ENCODE measurements at regions not wholly inside any gene's neighbourhood (a gene's known extent, or its start where the extent isn't known, plus 50 kb on each side); places are given as distances from the start of the nearest gene placed in this dataset.
"Not testable (repeated sequence)": the region's sequence is repeated elsewhere in the genome, so short reads cannot be mapped to it uniquely, and the experiment has no call there.

GRCh38 chr17:62231293-62231692 is 149.1 kb upstream of the EFCAB3 start:
- H3K9me3 Mint-ChIP-seq; H3K27ac Mint-ChIP-seq; H3K4me1 Mint-ChIP-seq; DNase-seq; H3K36me3 Mint-ChIP-seq (ENCODE audit: low read depth); H3K4me3 Mint-ChIP-seq; H3K27me3 Mint-ChIP-seq; intact Hi-C loops (cut with micrococcal nuclease): not testable (repeated sequence)

DNA sequence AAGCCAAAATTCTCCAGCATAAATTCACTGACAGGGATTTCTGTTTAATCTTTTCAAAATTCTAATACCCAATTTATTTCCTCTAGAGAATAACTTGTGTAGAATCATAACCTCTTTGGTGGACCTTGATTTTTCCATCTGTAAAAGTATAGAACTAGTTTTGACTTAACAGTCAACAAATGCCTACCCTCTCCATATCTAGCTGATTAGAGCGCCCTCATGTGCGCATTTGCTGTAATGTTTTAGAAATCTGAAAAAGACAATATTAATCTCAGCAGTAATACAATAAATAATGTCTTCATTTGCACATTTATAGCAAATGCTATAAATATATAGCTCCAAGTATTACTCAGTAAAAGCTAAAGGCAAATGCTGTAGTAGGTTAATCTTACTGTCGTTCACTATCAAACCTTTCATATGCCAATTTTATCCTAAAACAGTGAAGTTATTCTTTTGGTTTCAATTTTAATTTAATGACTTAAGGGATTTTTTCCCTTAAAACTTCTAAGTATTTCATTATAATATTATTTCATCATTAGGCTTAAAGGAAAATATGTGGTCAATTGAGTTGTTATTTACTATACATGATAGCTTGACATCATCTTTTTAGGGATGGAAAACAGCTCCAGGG is 153.6 kb upstream of the EFCAB3 start:
- H3K27ac Mint-ChIP-seq; H3K9me3 Mint-ChIP-seq; H3K4me3 Mint-ChIP-seq; intact Hi-C loops (cut with micrococcal nuclease); DNase-seq; H3K36me3 Mint-ChIP-seq (ENCODE audit: low read depth); H3K4me1 Mint-ChIP-seq; H3K27me3 Mint-ChIP-seq: not testable (repeated sequence)

GRCh38 chr17:62223585-62223984 is 156.8 kb upstream of the EFCAB3 start:
- H3K4me1 Mint-ChIP-seq; H3K27ac Mint-ChIP-seq; H3K36me3 Mint-ChIP-seq (ENCODE audit: low read depth); H3K9me3 Mint-ChIP-seq; DNase-seq; H3K4me3 Mint-ChIP-seq; H3K27me3 Mint-ChIP-seq; intact Hi-C loops (cut with micrococcal nuclease): not testable (repeated sequence)

DNA sequence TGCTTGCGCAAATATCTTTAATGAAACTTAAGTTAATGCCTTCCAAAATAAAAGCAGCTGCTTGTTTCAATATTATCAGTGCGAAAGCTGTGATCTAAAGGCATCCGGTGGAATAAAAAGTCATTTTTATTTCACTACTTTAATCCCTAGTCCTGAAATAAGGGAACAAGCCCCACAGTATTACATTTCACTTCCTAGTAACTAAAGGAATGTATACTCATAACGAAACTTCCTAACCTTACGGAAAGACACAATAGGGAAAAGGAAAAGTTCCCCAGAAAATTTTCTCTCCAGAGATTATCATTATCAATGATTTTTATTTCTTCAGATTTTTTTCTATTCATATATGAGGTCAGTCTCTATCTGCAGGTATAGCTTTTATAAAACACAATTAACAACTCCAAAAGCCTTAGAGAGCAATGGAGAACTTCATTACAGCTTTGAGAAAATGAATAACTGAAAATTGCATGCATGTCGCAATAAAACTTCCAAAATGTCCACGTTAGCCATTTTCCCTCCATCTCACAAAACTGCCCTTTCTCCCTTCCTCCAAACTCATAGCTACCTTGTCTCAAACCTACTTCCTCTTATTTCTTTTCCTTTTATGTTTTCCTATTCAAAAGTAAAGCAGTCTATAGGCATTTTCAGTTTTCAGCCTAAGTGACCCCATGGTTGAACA is 154.3 kb upstream of the MED13 start:
- no peak overlapping the region for H3K4me3 Mint-ChIP-seq
- H3K4me1 Mint-ChIP-seq, result no peaks in the 10 kb centered on the region
- no peaks in the 10 kb centered on the region for H3K36me3 Mint-ChIP-seq (ENCODE audit: low read depth)
- H3K27ac Mint-ChIP-seq, result no peak overlapping the region
- no peak for DNase-seq
- intact Hi-C loops (cut with micrococcal nuclease), result no loop called here
- no peaks in the 10 kb centered on the region for H3K9me3 Mint-ChIP-seq
- peaks cover 5% of the 10 kb centered on the region for H3K27me3 Mint-ChIP-seq

GRCh38 chr17:62216847-62217246 is 151.8 kb upstream of the MED13 start:
- H3K9me3 Mint-ChIP-seq, result no peaks in the 10 kb centered on the region
- no peaks in the 10 kb centered on the region for H3K36me3 Mint-ChIP-seq (ENCODE audit: low read depth)
- no peak overlapping the region for H3K4me3 Mint-ChIP-seq
- no peaks in the 10 kb centered on the region for H3K4me1 Mint-ChIP-seq
- H3K27ac Mint-ChIP-seq, result no peak overlapping the region
- no peak for DNase-seq
- intact Hi-C loops (cut with micrococcal nuclease), result no loop called here
- H3K27me3 Mint-ChIP-seq, result peaks cover 9% of the 10 kb centered on the region

DNA sequence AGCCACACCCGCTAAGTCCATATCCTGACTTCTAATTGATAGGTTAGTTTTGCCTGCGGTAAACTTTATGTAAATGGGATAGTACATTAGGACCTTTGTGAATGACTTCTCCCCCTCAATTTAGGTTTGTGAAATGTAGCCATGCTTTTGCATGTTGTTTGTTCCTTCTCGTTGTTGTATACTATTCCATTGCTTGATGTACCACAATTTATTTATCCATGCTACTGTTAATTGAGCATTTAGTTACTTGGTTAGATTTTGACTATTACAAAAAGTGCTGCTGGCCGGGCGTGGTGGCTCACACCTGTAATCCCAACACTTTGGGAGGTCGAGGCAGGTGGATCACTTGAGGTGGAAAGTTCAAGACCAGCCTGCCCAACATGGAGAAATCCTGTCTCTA is 150.8 kb upstream of the MED13 start:
- DNase-seq; H3K4me1 Mint-ChIP-seq; intact Hi-C loops (cut with micrococcal nuclease); H3K27ac Mint-ChIP-seq; H3K9me3 Mint-ChIP-seq; H3K4me3 Mint-ChIP-seq; H3K36me3 Mint-ChIP-seq (ENCODE audit: low read depth): not testable (repeated sequence)
- H3K27me3 Mint-ChIP-seq, result peaks cover 11% of the 10 kb centered on the region

- no peaks in the 10 kb centered on the region for H3K36me3 Mint-ChIP-seq (ENCODE audit: low read depth)
- H3K4me1 Mint-ChIP-seq, result no peaks in the 10 kb centered on the region
- no peak overlapping the region for H3K4me3 Mint-ChIP-seq
- H3K27me3 Mint-ChIP-seq, result peaks cover 1% of the 10 kb centered on the region
- peaks cover 3% of the 10 kb centered on the region for H3K9me3 Mint-ChIP-seq
- no peak overlapping the region for H3K27ac Mint-ChIP-seq
- intact Hi-C loops (cut with micrococcal nuclease), result no loop called here
- no peak for DNase-seq
Measured at GRCh38 chr17:62206550-62206949, 141.5 kb upstream of the MED13 start.

DNA sequence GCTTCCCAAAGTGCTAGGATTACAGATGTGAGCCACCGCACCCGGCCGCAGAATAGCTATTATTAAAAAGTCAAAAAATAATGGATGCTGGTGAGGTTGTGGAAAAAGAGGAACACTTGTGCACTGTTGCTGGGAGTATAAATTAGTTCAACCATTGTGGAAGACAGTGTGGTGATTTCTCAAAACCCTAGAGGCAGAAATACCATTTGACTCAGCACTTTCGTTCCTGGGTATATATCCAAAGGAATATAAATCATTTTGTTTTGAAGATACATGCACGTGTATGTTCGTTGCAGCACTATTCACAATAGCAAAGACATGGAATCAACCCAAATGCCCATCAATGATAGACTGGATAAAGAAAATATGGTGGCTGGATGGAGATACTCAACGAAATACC is 132.1 kb upstream of the MED13 start:
- DNase-seq; intact Hi-C loops (cut with micrococcal nuclease); H3K9me3 Mint-ChIP-seq; H3K36me3 Mint-ChIP-seq (ENCODE audit: low read depth); H3K27ac Mint-ChIP-seq; H3K27me3 Mint-ChIP-seq; H3K4me3 Mint-ChIP-seq; H3K4me1 Mint-ChIP-seq: not testable (repeated sequence)

DNA sequence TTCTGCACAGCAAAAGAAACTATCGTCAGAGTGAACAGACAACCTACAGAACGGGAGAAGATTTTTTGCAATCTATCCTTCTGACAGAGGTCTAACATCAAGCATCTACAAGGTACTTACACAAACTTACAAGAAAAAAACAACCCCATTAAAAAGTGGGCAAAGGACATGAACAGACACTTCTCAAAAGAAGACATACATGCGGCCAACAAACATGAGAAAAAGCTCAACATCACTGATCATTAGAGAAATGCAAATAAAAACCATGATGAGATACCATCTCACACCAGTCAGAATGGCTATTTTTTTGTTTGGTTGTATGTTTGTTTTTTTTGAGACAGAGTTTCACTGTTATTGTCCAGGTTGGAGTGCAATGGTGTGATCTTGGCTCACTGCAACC is 131.5 kb upstream of the MED13 start:
- intact Hi-C loops (cut with micrococcal nuclease); H3K27me3 Mint-ChIP-seq; H3K4me1 Mint-ChIP-seq; H3K27ac Mint-ChIP-seq; H3K9me3 Mint-ChIP-seq; H3K4me3 Mint-ChIP-seq; DNase-seq; H3K36me3 Mint-ChIP-seq (ENCODE audit: low read depth): not testable (repeated sequence)

DNA sequence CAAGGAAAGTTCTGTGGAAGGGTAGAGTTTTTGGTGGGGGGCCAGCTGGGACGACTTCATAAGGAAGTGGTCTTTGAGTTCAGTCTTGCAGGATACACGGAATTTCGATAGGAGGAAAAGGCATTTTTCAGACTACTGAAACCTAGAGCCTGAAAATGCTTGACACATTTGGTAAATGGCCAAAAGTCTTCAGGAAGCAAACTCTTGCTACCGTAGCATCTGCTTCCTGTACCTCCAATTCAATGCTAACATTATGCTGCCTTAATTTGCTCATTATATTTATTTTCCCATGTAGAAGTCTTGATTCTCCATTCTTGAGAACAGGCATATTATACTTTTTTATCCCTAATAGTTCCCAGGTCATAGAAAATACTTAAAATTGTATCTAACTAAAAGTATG is 129.3 kb upstream of the MED13 start:
- DNase-seq, result no peak
- intact Hi-C loops (cut with micrococcal nuclease), result no loop called here
- H3K36me3 Mint-ChIP-seq (ENCODE audit: low read depth), result no peaks in the 10 kb centered on the region
- no peaks in the 10 kb centered on the region for H3K9me3 Mint-ChIP-seq
- H3K27ac Mint-ChIP-seq, result no peak overlapping the region
- H3K4me3 Mint-ChIP-seq, result no peak overlapping the region
- H3K4me1 Mint-ChIP-seq, result no peaks in the 10 kb centered on the region
- H3K27me3 Mint-ChIP-seq, result no peaks in the 10 kb centered on the region

DNA sequence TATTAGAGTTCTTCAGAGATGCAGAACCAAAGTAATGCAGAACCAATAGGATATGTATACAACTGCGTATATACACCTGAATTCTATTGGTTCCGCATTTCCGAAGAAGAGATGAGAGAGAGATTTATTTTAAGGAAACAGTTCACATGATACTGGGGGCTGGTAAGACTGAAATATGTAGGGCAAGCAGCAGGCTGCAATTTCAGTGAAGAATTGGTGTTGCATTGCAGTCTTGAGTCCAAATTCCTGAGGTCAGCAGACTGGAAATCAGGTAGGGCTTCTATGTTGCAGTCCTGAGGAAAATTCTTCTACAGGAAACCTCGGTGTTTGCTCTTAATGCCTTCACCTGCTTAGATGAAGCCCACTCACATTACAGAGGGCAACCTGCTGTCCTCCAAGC is 128.2 kb upstream of the MED13 start:
- Mint-ChIP-seq H3K27ac (no peak overlapping the region), H3K4me3 (no peak overlapping the region), H3K4me1 (no peaks in the 10 kb centered on the region), H3K9me3 (no peaks in the 10 kb centered on the region), H3K36me3 (ENCODE audit: low read depth) (no peaks in the 10 kb centered on the region), H3K27me3 (no peaks in the 10 kb centered on the region)
- DNase-seq, result no peak
- intact Hi-C loops (cut with micrococcal nuclease), result no loop called here

GRCh38 chr17:62191390-62192361 is 126.6 kb upstream of the MED13 start:
- no peaks in the 10 kb centered on the region for H3K36me3 Mint-ChIP-seq (ENCODE audit: low read depth)
- no peak overlapping the region for H3K27ac Mint-ChIP-seq
- H3K27me3 Mint-ChIP-seq, result no peaks in the 10 kb centered on the region
- H3K9me3 Mint-ChIP-seq, result no peaks in the 10 kb centered on the region
- H3K4me3 Mint-ChIP-seq, result no peak overlapping the region
- intact Hi-C loops (cut with micrococcal nuclease), result no loop called here
- DNase-seq, result no peak
- H3K4me1 Mint-ChIP-seq, result no peaks in the 10 kb centered on the region

GRCh38 chr17:62189377-62189776 is 124.3 kb upstream of the MED13 start:
- DNase-seq, result no peak
- Mint-ChIP-seq H3K36me3 (ENCODE audit: low read depth) (no peaks in the 10 kb centered on the region), H3K27me3 (no peaks in the 10 kb centered on the region), H3K9me3 (peaks cover 3% of the 10 kb centered on the region), H3K4me3 (no peak overlapping the region), H3K4me1 (no peaks in the 10 kb centered on the region), H3K27ac (no peak overlapping the region)
- intact Hi-C loops (cut with micrococcal nuclease), result no loop called here

DNA sequence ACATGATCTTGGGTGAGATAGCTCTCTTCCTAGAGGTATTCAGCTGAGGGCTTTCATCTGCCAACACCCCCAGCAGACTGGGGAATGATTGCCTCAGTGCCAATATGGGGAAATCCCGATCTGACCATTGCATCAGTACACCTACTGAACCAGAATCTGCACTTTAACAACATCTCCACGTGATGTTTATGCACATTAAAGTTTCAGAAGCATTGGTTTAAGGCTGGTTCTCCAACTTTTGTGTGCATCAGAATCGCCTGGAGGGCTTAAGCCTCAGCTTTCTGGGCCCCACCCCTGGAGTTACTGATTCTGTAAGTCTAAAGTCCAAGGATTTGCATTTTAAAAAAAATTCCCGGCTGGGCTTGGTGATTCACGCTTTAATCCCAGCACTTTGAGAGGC is 123.6 kb upstream of the MED13 start:
- intact Hi-C loops (cut with micrococcal nuclease), result no loop called here
- no peak overlapping the region for H3K27ac Mint-ChIP-seq
- DNase-seq, result no peak
- no peaks in the 10 kb centered on the region for H3K36me3 Mint-ChIP-seq (ENCODE audit: low read depth)
- no peaks in the 10 kb centered on the region for H3K4me1 Mint-ChIP-seq
- H3K9me3 Mint-ChIP-seq, result peaks cover 3% of the 10 kb centered on the region
- H3K27me3 Mint-ChIP-seq, result no peaks in the 10 kb centered on the region
- H3K4me3 Mint-ChIP-seq, result no peak overlapping the region

Data from activated CD4-positive, alpha-beta T cell treated with anti-CD3 and anti-CD28 coated beads, Interleukin-2, amount 10 ng/mL, durations not matched to agents 24 days and 14 days (primary cell).